GM18951 (cell line): ENCODE measurements at regions not wholly inside any gene's neighbourhood (a gene's known extent, or its start where the extent isn't known, plus 50 kb on each side); places are given as distances from the start of the nearest gene placed in this dataset.
"Not testable (repeated sequence)": the region's sequence is repeated elsewhere in the genome, so short reads cannot be mapped to it uniquely, and the experiment has no call there.

Experiments
- POLR2A ChIP-seq: IDR thresholded peaks from 4 replicates; pipeline ENCODE4 v1.6.1; 2011; ENCODE audit warnings: mild to moderate bottlenecking; ENCODE audit not compliant: insufficient read length, insufficient read depth; ENCODE audit errors: extremely low read depth
- in situ Hi-C: fragments of 300-500 bp; cut with MboI; formaldehyde crosslinking; loops from one replicate; pipeline ENCODE4 v1.12.0; 2022; ENCODE audit warnings: low sequenced_read_pairs, mixed read lengths, inconsistent platforms; ENCODE audit not compliant: unreplicated experiment

GRCh38 chr10:3339121-3339520 is 166.5 kb upstream of the PITRM1 start:
- TF ChIP-seq POLR2A: no peak
- in situ Hi-C loops: no loop called here

GRCh38 chr10:3337741-3338140 is 165.2 kb upstream of the PITRM1 start:
- in situ Hi-C loops: no loop called here
- TF ChIP-seq POLR2A: no peak

GRCh38 chr10:3336673-3337293 is 164.2 kb upstream of the PITRM1 start:
- in situ Hi-C loops: no loop called here
- no peak for TF ChIP-seq POLR2A

GRCh38 chr10:3333426-3333825 is 160.8 kb upstream of the PITRM1 start:
- TF ChIP-seq POLR2A: no peak
- in situ Hi-C loops: no loop called here

GRCh38 chr10:3331690-3332230 is 159.2 kb upstream of the PITRM1 start:
- TF ChIP-seq POLR2A: no peak
- in situ Hi-C loops: no loop called here

- no peak for TF ChIP-seq POLR2A
- in situ Hi-C loops: no loop called here
These were observed 158.6 kb upstream of the PITRM1 start for GRCh38 chr10:3331187-3331586.

- in situ Hi-C loops: no loop called here
- no peak for TF ChIP-seq POLR2A
These were observed 158.1 kb upstream of the PITRM1 start for GRCh38 chr10:3330663-3331062.

- in situ Hi-C loops: no loop called here
- no peak for TF ChIP-seq POLR2A
These were observed 153.6 kb upstream of the PITRM1 start for GRCh38 chr10:3325954-3326750.

GRCh38 chr10:3324612-3325038 is 152.0 kb upstream of the PITRM1 start:
- in situ Hi-C loops: no loop called here
- no peak for TF ChIP-seq POLR2A

GRCh38 chr10:3323865-3324498 is 151.4 kb upstream of the PITRM1 start:
- TF ChIP-seq POLR2A: no peak
- in situ Hi-C loops: no loop called here

- TF ChIP-seq POLR2A: no peak
- in situ Hi-C loops: no loop called here
These were observed 148.5 kb upstream of the PITRM1 start for GRCh38 chr10:3321123-3321522.

- in situ Hi-C loops: no loop called here
- TF ChIP-seq POLR2A: no peak
These were observed 147.2 kb upstream of the PITRM1 start for GRCh38 chr10:3319811-3320226.

- in situ Hi-C loops: not testable (repeated sequence)
These were observed 145.9 kb upstream of the PITRM1 start for GRCh38 chr10:3318480-3318807.

- in situ Hi-C loops: not testable (repeated sequence)
These were observed 145.2 kb upstream of the PITRM1 start for GRCh38 chr10:3317553-3318479.

GRCh38 chr10:3314445-3315085 is 142.0 kb upstream of the PITRM1 start:
- in situ Hi-C loops: not testable (repeated sequence)

- in situ Hi-C loops: not testable (repeated sequence)
These were observed 141.3 kb upstream of the PITRM1 start for GRCh38 chr10:3313784-3314444.
